HEK293T (cell line): ENCODE measurements at regions not wholly inside any gene's neighbourhood (a gene's known extent, or its start where the extent isn't known, plus 50 kb on each side); places are given as distances from the start of the nearest gene placed in this dataset.

ENCODE experiments used
- CTCF ChIA-PET: fragments of 350-600 bp; formaldehyde crosslinking; extraction: SDS; loops from one replicate; lab custom pipeline; 2021; ENCODE audit warnings: antibody characterized with exemption, inconsistent platforms; lab: Yijun Ruan, JAX
- POLR2A ChIA-PET: fragments of 350-600 bp; formaldehyde crosslinking; extraction: SDS; loops from one replicate; lab custom pipeline; 2020; ENCODE audit warnings: antibody characterized with exemption, inconsistent platforms; lab: Yijun Ruan, JAX
- DNase-seq: peaks from one replicate; pipeline ENCODE4 v3.0.0; 2012; ENCODE audit warnings: mixed read lengths; ENCODE audit errors: extremely low spot score
- ARNT ChIP-seq: fragments of 450-650 bp; IDR thresholded peaks from 2 replicates; pipeline ENCODE4 v1.6.1; 2017; ENCODE audit warnings: mild to moderate bottlenecking
- BHLHE40 ChIP-seq: fragments of 450-650 bp; IDR thresholded peaks from 2 replicates; pipeline ENCODE4 v1.6.1; 2016; ENCODE audit warnings: mild to moderate bottlenecking, moderate library complexity, borderline replicate concordance
- CTBP1 ChIP-seq: fragments of 450-650 bp; IDR thresholded peaks from 2 replicates; pipeline ENCODE4 v1.6.1; 2016; ENCODE audit warnings: borderline replicate concordance
- ELF4 ChIP-seq: fragments of 450-650 bp; IDR thresholded peaks from 2 replicates; pipeline ENCODE4 v1.6.1; 2017; ENCODE audit warnings: antibody characterized with exemption
- FOXA1 ChIP-seq: fragments of 450-650 bp; IDR thresholded peaks from 2 replicates; pipeline ENCODE4 v1.6.1; 2016; ENCODE audit warnings: mild to moderate bottlenecking
- FOXK2 ChIP-seq: fragments of 450-650 bp; IDR thresholded peaks from 2 replicates; pipeline ENCODE4 v1.6.1; 2016; ENCODE audit warnings: mild to moderate bottlenecking
- FOXM1 ChIP-seq: fragments of 450-650 bp; IDR thresholded peaks from 2 replicates; pipeline ENCODE4 v1.6.1; 2017; ENCODE audit warnings: mild to moderate bottlenecking, borderline replicate concordance
- HDGF ChIP-seq: fragments of 450-650 bp; IDR thresholded peaks from 2 replicates; pipeline ENCODE4 v1.6.1; 2017; ENCODE audit warnings: antibody characterized with exemption, borderline replicate concordance
- L3MBTL2 ChIP-seq: fragments of 450-650 bp; conservative IDR thresholded peaks from 2 replicates; pipeline ENCODE4 v1.6.1; 2016; ENCODE audit warnings: mild to moderate bottlenecking
- LEF1 ChIP-seq: fragments of 450-650 bp; IDR thresholded peaks from 2 replicates; pipeline ENCODE4 v1.6.1; 2017; ENCODE audit warnings: mild to moderate bottlenecking, borderline replicate concordance
- NFRKB ChIP-seq: fragments of 450-650 bp; IDR thresholded peaks from 2 replicates; pipeline ENCODE4 v1.6.1; 2016; ENCODE audit warnings: mild to moderate bottlenecking, moderate library complexity
- SP1 ChIP-seq: fragments of 450-650 bp; IDR thresholded peaks from 2 replicates; pipeline ENCODE4 v1.6.1; 2017
- SUZ12 ChIP-seq: fragments of 450-650 bp; IDR thresholded peaks from 2 replicates; pipeline ENCODE4 v1.6.1; 2016; ENCODE audit warnings: mild to moderate bottlenecking
- TARDBP ChIP-seq: fragments of 450-650 bp; IDR thresholded peaks from 2 replicates; pipeline ENCODE4 v1.6.1; 2016
- ZNF384 ChIP-seq: fragments of 450-650 bp; IDR thresholded peaks from 2 replicates; pipeline ENCODE4 v1.6.1; 2016
- TF ChIP-seq, protein P1 (sequence below): fragments of 450-650 bp; IDR thresholded peaks from 2 replicates; pipeline ENCODE4 v1.6.1; 2016

DNA sequence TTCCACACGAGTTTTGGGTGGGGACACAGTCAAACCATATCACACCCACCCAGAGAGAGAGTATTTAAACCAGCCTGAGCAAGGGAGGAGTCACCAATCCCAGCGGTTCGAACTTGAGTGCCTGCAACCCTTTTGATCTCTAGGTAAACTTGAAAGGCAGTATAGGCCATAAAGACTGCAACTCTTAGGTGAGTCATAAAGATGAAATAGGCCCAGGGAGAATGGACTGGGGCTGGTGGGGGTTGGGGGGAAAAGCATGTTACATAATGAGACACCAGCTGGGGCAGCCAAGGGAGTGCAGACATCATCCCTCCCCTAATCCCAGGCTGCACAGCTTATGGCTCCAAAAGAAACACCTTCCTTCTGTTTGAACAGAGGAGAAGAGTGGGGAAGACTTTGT, 99.8 kb upstream of the LHX8 start:
- POLR2A ChIA-PET, result no interaction called here
- no peak for DNase-seq
- TF ChIP-seq FOXK2 (no peak), BHLHE40 (no peak), FOXM1 (no peak), ELF4 (no peak), CTBP1 (no peak), ZNF384 (no peak), FOXA1 (no peak), TARDBP (no peak), NFRKB (no peak), ARNT (no peak), L3MBTL2 (no peak), HDGF (no peak), LEF1 (no peak), SUZ12 (no peak), SP1 (no peak)
- TF ChIP-seq, protein P1, sequence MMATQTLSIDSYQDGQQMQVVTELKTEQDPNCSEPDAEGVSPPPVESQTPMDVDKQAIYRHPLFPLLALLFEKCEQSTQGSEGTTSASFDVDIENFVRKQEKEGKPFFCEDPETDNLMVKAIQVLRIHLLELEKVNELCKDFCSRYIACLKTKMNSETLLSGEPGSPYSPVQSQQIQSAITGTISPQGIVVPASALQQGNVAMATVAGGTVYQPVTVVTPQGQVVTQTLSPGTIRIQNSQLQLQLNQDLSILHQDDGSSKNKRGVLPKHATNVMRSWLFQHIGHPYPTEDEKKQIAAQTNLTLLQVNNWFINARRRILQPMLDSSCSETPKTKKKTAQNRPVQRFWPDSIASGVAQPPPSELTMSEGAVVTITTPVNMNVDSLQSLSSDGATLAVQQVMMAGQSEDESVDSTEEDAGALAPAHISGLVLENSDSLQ, result no peak
- CTCF ChIA-PET, result no interaction called here

DNA sequence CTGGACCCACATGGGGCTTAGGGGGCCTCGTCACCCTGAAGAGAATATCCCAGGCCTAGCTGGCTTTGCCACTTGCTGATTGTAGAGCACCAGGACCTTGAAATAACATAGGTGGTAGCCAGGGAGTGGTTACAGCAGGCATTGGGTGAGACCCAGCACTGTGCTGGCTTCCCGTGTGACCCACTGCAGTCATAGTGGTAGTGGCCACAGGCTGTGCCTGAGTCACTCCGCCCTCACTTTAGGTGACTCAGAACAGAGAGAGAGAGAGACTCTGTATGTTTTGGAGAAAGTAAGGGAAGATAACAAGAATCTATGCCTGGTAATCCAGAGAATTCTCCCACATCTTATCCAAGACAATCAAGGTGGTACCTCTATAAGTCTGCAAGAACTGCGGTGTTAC, 98.7 kb upstream of the LHX8 start:
- CTCF ChIA-PET, result no interaction called here

DNA sequence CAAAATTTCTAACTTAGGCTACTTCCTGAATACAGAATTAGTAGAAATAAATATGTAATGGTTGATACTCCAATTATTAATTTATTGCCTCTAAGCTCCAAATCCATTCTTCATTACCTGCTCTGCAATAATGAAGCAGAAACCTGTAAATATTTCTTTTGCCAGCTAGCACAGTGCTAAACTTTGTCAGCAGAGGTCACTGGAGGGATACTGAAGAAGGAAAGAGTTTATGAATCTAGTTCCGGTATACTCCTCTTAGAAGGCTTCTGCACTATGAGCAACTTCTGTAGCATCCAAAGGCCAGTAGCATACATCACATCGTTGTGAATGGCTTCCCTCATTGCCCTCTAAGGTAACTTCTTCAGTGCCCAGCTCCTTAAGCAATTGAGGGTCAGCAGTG, 81.0 kb upstream of the LHX8 start:
- ChIA-PET POLR2A (no interaction called here), CTCF (no interaction called here)
- DNase-seq, result peak; percentile 30
- TF ChIP-seq BHLHE40, result no peak
- no peak for TF ChIP-seq ZNF384
- TF ChIP-seq, protein P1, result no peak
- TF ChIP-seq TARDBP, result no peak
- TF ChIP-seq ARNT, result no peak
- no peak for TF ChIP-seq SUZ12
- no peak for TF ChIP-seq L3MBTL2
- no peak for TF ChIP-seq FOXK2
- TF ChIP-seq CTBP1, result no peak
- TF ChIP-seq HDGF, result no peak
- no peak for TF ChIP-seq NFRKB
- no peak for TF ChIP-seq FOXM1
- TF ChIP-seq LEF1, result no peak

More for the DNA sequence above, 98.7 kb upstream of the LHX8 start:
- no peak for TF ChIP-seq FOXA1
- TF ChIP-seq ZNF384, result no peak
- no peak for TF ChIP-seq L3MBTL2
- TF ChIP-seq HDGF, result no peak
- no peak for TF ChIP-seq SUZ12
- TF ChIP-seq NFRKB, result no peak
- no peak for TF ChIP-seq BHLHE40
- TF ChIP-seq FOXM1, result no peak
- TF ChIP-seq CTBP1, result no peak
- no peak for TF ChIP-seq SP1
- POLR2A ChIA-PET, result no interaction called here
- no peak for DNase-seq

DNA sequence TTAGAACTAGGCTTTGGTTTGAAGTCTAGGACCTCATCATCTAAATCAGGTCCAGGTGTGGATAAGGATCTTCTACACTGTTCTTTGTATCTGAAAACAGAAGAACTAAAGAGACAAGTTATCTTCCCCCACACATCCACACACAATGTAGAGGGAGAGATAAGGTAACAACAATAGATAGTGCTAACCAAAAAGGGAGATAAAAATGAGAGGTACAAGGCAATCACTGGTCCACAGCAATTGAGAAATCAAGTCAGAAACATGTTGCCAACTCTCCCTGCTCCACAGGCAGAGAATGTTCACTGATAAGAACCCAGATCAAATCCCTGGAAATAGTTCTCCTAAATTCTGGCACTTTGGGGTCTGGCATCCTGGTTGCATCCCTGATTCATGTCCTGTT, 75.8 kb upstream of the LHX8 start:
- no peak for DNase-seq
- CTCF ChIA-PET, result no interaction called here
- POLR2A ChIA-PET, result no interaction called here
- TF ChIP-seq SUZ12, result no peak
- no peak for TF ChIP-seq BHLHE40
- TF ChIP-seq FOXM1, result no peak
- no peak for TF ChIP-seq HDGF
- TF ChIP-seq, protein P1, result no peak
- TF ChIP-seq L3MBTL2, result no peak
- TF ChIP-seq ELF4, result no peak
- TF ChIP-seq TARDBP, result no peak
- TF ChIP-seq SP1, result no peak
- no peak for TF ChIP-seq LEF1
- no peak for TF ChIP-seq FOXK2
- no peak for TF ChIP-seq FOXA1

DNA sequence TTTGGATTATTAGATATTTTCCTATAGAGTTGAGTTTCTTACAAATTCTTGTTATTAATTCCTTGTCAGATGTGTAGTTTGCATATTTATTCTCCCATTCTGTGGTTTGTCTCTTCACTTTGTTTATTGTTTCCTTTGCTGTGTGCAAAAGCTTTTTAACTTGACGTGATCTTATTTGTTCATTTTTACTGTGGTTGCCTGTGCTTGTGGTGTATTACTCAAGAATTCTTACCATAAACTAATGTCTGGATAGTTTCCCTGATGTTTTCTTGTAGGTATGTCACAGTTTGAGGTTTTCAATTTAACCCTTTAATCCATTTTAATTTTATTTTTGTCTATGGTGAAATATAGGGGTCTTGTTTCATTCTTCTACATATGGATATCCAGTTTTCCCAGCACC, 72.1 kb upstream of the LHX8 start:
- CTCF ChIA-PET, result no interaction called here
- TF ChIP-seq ZNF384, result no peak
- no peak for TF ChIP-seq FOXM1
- no peak for TF ChIP-seq FOXA1
- TF ChIP-seq LEF1, result no peak
- TF ChIP-seq BHLHE40, result no peak
- no peak for TF ChIP-seq ELF4
- no peak for TF ChIP-seq NFRKB
- no peak for TF ChIP-seq L3MBTL2
- TF ChIP-seq HDGF, result no peak
- TF ChIP-seq SP1, result no peak
- POLR2A ChIA-PET, result no interaction called here
- DNase-seq, result no peak

DNA sequence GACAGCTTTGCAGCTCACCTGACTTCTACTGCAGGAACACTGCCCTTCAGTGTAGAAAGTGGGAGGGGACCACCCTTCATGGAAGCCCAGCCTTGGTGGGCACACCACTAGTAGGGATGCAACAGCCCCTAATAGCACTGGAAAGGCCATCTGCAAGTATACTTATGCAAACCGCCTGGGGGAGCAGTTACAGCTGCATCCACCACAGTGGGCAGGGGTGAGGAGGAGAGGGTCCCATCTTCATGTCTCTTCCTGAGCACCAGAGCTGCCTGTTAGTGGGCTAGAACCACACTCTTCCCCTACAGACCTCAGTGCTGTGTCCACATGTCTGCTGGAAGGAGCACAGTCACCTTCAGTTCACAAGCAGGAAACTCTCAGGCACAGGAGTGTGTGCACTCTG, 66.2 kb upstream of the LHX8 start:
- ChIA-PET POLR2A (no interaction called here), CTCF (interaction anchor here (0.6 kb wide), 1 partner anchor 160 kb away, joined by 4 read pairs; no protein-coding TSS in a partner anchor)
- DNase-seq, result no peak
- TF ChIP-seq SUZ12 (no peak), TARDBP (no peak)

DNA sequence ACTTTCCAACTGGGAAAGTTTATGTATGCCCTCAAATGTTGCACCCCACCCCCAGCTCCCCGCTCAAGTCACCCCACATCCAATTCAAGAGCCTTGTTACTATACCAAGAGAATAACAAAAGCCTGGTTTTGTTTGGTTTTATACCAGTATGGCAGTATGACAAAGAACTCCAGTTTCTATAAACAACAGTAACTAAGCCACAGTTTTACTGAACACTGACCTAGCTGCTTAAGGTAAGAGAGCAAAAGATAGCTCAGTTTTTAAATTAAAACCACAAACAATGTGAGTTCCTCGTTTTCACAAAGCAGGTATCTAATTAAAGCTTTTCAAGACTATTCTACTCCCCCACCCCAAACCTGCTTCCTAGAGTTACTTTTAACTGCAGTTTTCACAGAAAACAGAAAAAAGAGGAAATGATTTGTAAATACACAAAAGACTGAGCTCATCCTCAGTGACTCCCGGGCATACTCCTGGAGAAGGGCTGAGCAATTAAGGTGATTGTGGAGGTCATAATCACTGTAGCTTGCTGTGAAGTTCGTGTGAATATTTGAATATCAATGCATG, 59.3 kb upstream of the LHX8 start:
- ChIA-PET CTCF (no interaction called here), POLR2A (interaction anchor here (0.5 kb wide), 1 partner anchor 91 kb away, joined by 3 read pairs; no protein-coding TSS in a partner anchor)
- TF ChIP-seq SUZ12 (no peak), FOXK2 (no peak), LEF1 (no peak), ELF4 (no peak), TARDBP (no peak), FOXA1 (no peak), SP1 (no peak), FOXM1 (no peak), ZNF384 (no peak), NFRKB (no peak), ARNT (no peak), CTBP1 (no peak), HDGF (no peak), L3MBTL2 (no peak), BHLHE40 (no peak)
- TF ChIP-seq, protein P1, result no peak
- DNase-seq, result no peak
